ENCODE measurements at regions not wholly inside any gene's neighbourhood (a gene's known extent, or its start where the extent isn't known, plus 50 kb on each side); places are given as distances from the start of the nearest gene placed in this dataset.

GRCh38 chr14:98564006-98564405, 708.0 kb downstream of the BCL11B start:
- DNase-seq (ENCODE audit: low read depth in 1 of 2, low spot score in 1 of 2): no peak

GRCh38 chr14:98564541-98564940, 707.5 kb downstream of the BCL11B start:
- DNase-seq (ENCODE audit: low read depth in 1 of 2, low spot score in 1 of 2): no peak

GRCh38 chr14:98571104-98571503, 700.9 kb downstream of the BCL11B start:
- no peak for DNase-seq (ENCODE audit: low read depth in 1 of 2, low spot score in 1 of 2)

- no peak for DNase-seq (ENCODE audit: low read depth in 1 of 2, low spot score in 1 of 2)
Measured at GRCh38 chr14:98573082-98573481, 698.9 kb downstream of the BCL11B start.

GRCh38 chr14:98576463-98576862, 695.5 kb downstream of the BCL11B start:
- no peak for DNase-seq (ENCODE audit: low read depth in 1 of 2, low spot score in 1 of 2)

- no peak for DNase-seq (ENCODE audit: low read depth in 1 of 2, low spot score in 1 of 2)
Measured at GRCh38 chr14:98578204-98578603, 693.8 kb downstream of the BCL11B start.

- no peak for DNase-seq (ENCODE audit: low read depth in 1 of 2, low spot score in 1 of 2)
Measured at GRCh38 chr14:98579140-98579539, 692.9 kb downstream of the BCL11B start.

- no peak for DNase-seq (ENCODE audit: low read depth in 1 of 2, low spot score in 1 of 2)
Measured at GRCh38 chr14:98580131-98580678, 691.8 kb downstream of the BCL11B start.

GRCh38 chr14:98582276-98582675, 689.7 kb downstream of the BCL11B start:
- DNase-seq (ENCODE audit: low read depth in 1 of 2, low spot score in 1 of 2): no peak

- DNase-seq (ENCODE audit: low read depth in 1 of 2, low spot score in 1 of 2): no peak
Measured at GRCh38 chr14:98591161-98591560, 680.8 kb downstream of the BCL11B start.

- no peak for DNase-seq (ENCODE audit: low read depth in 1 of 2, low spot score in 1 of 2)
Measured at GRCh38 chr14:98592611-98593170, 679.3 kb downstream of the BCL11B start.

- DNase-seq (ENCODE audit: low read depth in 1 of 2, low spot score in 1 of 2): no peak
Measured at GRCh38 chr14:98593361-98593761, 678.6 kb downstream of the BCL11B start.

GRCh38 chr14:98594156-98594555, 677.8 kb downstream of the BCL11B start:
- DNase-seq (ENCODE audit: low read depth in 1 of 2, low spot score in 1 of 2): no peak

GRCh38 chr14:98598576-98598975, 673.4 kb downstream of the BCL11B start:
- no peak for DNase-seq (ENCODE audit: low read depth in 1 of 2, low spot score in 1 of 2)

GRCh38 chr14:98599082-98599481, 672.9 kb downstream of the BCL11B start:
- DNase-seq (ENCODE audit: low read depth in 1 of 2, low spot score in 1 of 2): no peak

GRCh38 chr14:98602983-98603382, 669.0 kb downstream of the BCL11B start:
- no peak for DNase-seq (ENCODE audit: low read depth in 1 of 2, low spot score in 1 of 2)

GRCh38 chr14:98605043-98605442, 667.0 kb downstream of the BCL11B start:
- DNase-seq (ENCODE audit: low read depth in 1 of 2, low spot score in 1 of 2): no peak

- no peak for DNase-seq (ENCODE audit: low read depth in 1 of 2, low spot score in 1 of 2)
Measured at GRCh38 chr14:98606041-98606640, 665.9 kb downstream of the BCL11B start.

- no peak for DNase-seq (ENCODE audit: low read depth in 1 of 2, low spot score in 1 of 2)
Measured at GRCh38 chr14:98606816-98607215, 665.2 kb downstream of the BCL11B start.

- no peak for DNase-seq (ENCODE audit: low read depth in 1 of 2, low spot score in 1 of 2)
Measured at GRCh38 chr14:98607341-98607910, 664.6 kb downstream of the BCL11B start.

GRCh38 chr14:98608071-98609060, 663.6 kb downstream of the BCL11B start:
- no peak for DNase-seq (ENCODE audit: low read depth in 1 of 2, low spot score in 1 of 2)
